HG02678 (cell line): ENCODE measurements at regions not wholly inside any gene's neighbourhood (a gene's known extent, or its start where the extent isn't known, plus 50 kb on each side); places are given as distances from the start of the nearest gene placed in this dataset.
"Not testable (repeated sequence)": the region's sequence is repeated elsewhere in the genome, so short reads cannot be mapped to it uniquely, and the experiment has no call there.

Experiments
- ATAC-seq: cut with Tn5 transposase; IDR thresholded peaks from one replicate; pipeline ENCODE4 v1.9.1; 2021; ENCODE audit warnings: mild to moderate bottlenecking, moderate library complexity; ENCODE audit not compliant: unreplicated experiment

DNA sequence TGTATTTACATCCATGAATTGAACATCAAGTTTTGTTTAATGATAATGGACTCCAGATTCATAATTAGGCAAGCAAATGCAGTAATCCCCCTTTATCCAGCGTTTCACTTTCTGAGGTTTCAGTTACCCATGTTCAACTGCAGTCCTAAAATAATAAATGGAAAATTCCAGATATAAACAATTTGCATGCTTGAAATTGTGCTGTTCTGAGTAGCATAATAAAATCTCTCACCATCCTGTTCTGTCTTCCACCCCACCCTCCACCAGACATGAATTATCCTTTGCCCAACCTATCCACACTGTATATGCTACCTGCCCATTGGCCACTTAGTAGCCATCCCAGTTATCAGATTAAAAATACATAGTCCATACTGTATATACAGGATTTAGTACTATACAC is 224.5 kb upstream of the CHAC2 start:
- ATAC-seq = no peak

DNA sequence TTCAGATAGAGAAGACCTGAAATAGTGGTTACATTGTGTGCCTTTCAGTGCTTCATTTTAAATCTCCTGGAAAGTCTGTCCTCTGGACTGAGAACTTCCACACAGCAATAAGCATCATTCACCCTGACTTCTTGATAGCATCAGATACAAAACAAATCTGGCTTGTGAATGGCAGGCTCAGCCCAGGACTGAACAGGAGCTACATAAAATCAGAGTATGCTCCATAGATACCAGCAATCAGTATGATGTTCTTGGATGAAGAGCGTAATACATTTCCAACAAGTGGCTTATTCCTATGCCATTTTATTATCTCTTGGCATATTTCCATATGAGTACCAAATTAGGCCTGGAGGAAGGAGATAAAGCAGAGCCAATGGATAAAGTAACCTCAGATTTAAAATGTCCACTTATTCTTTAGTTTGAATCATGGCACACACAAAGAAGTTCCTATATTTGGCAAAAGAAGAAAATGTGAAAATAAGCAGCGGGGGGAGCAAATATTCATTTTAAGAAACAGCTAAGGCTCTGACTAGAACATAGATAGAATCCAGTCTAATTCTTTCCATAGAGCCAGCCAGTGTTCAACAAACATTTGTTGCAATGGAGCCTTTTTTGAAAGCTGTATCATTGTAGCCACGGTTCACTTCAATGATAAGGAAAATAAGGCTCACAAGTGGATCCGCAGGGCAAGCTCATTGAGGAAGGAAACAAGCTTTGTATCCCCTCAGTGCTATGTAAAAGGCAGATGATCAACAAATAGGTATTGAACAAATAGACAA is 230.8 kb upstream of the CHAC2 start:
- ATAC-seq = no peak

DNA sequence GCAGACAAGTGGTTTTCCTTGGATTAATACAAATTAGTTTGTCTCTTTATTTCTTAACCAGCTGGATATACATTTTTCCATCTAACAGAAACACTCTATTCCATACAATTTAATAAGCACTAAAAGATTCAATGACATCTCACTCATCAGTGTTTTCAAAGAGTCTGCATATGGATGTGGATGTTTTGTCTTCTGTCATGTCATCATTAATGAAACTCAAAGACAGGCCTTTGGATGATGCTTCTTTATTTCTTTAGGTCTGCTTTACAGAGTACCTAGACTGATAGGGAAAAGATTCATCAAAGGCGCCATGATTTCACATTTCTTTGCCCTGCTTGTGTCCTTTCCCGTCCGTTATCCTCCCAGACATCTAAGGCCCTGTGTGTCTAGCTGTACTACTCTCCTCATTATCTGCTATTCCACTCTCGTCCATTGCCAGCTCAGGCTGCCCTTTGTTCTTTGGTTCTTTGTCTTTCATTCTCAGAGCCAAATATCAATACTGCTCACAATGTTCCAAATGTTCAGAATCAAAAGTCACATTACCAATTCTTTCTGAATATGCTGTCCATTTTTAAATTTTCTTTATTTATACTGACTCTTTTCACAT is 232.3 kb upstream of the CHAC2 start:
- no peak for ATAC-seq

DNA sequence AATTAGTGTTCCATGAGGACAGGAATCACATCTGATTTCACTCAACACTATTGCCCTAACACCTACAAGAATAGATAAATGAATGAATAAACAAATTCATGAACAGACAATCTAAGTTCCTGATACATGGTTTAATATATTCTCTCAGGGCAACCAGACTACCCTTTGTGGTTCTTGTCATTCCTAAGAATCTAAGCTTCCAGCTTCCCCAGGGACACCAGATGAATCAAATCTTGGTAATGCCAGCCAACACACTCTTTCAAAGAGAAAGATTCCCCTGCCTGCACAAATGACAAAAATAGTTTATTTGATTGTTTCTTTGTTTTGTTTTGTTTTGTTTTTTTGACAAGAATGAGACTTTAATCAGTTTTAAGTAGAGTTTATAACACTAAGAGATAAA is 237.5 kb upstream of the CHAC2 start:
- no peak for ATAC-seq

DNA sequence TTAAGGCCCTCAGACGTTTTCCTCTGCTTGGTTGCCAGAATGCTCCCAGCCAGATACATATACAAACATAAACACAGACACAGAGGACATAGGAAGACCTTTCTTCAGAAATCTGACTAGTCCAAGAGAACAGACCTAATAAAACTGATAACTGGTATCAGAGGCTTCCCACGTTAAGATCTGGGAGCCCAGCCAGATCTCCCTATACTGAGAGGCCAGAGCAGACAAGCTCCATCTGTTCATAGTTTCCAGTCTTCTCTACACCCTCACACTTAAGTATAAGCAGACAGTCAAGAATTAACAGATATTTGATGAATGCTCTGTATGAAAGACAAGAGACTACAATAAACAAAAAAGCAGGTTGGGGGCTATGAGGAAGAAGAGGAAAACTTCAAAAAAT is 240.5 kb upstream of the CHAC2 start:
- ATAC-seq = no peak

DNA sequence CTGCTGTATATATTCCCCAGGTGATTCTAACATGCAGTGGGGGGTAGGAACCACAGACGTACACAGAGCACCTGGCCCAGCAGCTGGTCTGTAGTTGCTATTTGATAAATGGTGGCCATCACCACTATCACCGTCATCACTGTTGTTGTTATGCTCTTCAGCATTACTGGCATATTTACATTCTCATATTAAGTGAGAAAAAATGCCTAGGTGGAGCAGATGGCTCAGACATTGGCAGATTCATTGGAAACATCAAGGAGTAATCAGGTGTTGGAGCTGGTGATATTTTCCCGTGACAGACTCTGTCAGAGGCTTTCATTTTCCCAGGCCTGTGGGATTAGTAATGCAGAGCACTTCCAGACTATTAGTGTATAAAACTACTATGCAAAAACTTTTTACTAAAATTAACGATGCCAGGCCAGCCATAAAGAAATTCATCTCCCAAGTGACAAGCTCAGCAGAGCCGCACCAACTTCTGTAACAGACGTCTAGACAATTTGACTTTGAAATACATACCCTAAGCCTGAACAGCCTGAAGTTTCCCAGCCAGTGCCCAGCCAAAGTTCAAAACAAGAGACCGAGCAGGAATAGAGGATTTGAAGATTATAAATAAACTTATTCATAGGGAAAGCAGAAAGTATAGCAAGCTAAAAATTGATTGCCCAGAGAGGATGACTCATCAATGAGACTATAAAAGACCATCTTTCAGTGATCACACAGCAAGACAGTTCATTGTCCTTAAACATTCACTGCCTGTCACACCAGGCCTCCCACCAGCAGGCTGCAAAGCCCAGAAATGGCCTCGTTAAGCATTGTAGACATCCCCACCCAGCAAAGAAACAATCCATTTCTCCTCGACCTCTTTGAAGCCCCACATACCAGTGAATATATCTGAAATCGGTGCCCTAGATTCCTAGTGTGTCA is 247.4 kb upstream of the CHAC2 start:
- no peak for ATAC-seq

DNA sequence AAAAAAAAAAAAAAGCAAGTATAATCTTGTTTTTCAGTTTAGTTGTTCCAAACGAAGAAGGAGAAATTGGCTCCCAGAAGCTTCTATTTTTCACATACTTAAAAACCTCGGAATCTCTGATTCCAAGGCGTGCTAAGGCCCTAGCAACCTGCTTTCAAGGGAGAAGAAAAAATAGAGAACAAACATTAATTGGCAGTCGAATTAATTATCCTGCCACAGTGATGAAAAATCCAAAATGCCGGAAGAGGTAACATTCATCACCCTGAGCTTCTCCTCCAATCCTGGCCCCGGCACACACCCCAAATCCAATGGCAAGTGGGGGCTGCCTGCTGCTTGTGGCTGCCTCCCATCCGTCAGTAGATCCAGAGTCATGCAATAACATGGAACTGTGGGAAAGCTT is 250.2 kb upstream of the CHAC2 start:
- no peak for ATAC-seq

DNA sequence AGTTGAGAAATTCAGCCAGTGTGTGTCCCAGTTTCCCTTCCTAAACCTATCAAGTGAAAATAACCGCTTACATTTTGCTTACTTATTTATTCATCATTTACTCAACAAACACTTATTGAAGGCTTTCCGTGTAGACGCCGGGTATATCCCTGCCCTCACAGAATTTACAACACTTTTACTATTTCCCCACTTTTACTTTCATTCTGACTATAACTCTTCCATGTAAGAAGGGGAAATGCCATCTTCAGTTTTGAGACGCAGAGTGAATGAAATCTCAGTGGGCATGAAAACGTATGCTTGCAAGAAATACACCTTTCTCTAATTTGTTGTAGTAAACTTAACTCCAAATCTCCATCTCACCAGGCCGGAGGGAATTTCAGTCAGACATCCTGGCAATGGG is 251.0 kb upstream of the CHAC2 start:
- no peak for ATAC-seq

DNA sequence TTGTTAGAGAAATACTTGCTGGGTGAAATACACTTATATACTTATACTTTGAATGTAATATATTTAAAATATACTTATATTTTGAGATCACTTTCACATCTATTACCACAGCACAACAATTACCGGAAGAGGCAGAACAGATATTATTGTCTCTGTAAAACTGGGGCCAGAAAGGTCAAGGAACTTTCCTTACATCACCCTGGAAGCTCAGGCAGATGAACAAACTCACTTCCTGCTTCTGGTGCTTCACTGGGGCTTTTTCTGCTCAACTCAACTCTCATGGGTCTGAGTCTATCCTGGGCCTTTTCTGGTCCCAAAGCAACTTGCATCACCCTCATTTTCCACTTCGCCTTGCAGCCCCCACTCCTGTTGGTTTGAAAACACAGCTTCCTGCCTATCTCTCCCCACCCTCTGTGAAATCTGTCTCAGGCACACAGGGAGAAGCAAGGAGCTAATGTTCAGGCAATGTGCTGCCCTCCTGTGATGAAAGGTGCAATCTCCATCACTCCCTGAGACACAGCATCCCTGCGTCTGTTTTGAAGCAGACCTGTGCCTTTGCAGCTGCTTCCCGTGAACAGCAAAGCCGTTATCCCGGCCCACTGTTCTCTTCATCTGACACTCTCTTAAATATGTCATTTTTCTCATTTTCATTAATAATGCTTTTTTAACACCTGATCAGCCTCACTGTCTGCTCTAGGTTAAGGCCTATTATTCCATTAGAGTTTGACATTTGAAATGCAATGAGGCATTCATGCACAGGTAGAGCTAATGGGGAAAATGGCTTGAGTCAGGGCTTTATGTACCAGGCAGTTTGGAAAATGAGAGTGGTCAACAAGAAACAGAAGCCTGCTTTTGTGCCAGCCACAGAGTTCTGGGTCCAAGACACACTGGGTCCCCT is 251.9 kb upstream of the CHAC2 start:
- no peak for ATAC-seq

DNA sequence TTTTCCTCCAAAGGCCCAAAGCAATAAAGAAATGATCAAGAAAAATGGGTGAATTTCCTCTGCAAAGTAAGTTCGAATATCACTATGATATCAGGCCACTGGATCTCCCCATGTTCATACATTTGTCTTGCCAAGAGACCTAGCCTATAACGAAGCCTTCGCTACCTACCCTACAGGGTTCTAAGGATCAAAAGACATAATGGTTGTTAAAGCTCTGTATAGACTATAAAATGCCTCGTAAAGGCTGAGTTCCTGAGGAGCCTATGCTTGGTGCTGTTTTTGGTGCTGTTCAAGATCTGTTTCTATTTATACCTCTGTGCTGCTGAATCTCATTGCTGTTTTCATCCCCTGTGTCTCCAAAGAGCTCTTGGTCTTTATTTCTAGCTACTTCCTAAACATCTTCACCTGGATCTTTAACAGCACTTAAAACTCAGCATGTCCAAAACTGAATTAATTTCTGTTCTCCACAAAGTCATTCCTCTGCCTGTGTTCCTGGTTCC is 254.4 kb upstream of the CHAC2 start:
- no peak for ATAC-seq

DNA sequence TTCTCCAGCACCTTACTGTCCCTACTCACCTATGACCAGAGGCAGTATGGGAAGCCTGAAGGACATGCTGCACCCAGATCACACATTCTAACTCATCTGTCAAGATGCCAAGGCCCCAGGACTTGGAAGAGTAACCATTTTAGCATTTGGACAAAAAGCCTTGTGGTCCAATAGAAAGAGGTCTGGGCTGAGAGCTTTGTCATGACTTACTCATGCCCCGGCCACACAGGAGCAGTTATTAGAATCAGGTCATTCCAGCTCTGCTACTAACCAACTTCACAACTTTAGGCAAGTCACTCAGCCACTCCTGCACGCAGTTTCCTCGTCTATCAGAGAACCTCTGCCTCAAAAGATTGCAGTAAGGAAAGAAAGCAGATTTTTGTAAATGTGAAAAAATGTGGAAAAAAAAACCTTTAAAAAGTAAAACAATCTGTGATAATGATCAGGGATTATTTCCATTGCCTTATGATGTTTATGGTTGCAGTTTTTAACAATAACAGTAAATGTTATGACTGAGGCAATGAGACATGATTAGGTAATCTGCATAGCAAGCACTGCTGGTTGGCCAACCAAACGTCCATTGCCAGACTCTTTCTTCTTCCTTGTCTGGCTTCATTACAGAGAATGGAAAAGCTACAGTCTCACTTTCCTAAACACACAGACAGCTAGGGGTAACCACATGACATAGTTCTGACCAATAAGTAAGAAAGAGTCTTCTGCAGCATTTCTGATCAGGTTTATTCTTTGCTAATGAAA is 255.4 kb upstream of the CHAC2 start:
- ATAC-seq = no peak

DNA sequence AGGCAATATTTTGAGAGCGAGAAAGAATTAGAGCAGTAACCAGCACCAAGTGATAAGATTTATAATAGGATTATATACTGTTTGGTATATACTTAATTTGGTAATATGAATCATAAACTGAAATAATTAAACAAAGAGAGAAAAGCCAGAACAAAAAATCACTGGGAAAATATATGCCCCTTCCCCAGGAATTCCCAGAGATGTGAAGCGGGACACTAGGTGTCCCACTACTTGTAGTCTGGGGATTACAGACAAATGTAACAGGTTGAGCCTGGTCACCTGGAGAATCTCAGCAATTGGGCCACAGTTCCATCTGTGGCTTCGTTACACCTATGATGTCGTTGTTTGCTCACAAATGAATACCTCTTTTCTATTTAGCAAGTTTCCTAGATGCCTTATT is 256.1 kb upstream of the CHAC2 start:
- no peak for ATAC-seq

DNA sequence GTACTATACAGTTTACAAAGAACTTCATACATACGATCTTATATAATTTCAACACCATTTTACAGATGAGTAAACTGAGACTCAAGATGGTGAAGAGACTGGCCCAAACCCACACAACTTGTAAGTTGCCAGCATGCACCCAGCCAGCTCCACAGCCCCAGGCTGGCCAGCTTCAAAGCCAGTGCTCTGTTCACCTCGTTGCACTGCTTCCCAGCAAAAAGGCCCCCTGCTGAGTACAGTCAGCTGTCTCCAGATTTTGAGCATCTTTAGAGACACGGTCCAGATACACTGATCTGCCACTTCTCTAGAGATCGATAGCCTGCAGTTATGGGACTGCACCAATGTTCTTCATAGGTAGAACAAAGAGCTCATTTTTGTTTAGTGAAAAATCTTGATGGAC is 257.2 kb upstream of the CHAC2 start:
- no peak for ATAC-seq

DNA sequence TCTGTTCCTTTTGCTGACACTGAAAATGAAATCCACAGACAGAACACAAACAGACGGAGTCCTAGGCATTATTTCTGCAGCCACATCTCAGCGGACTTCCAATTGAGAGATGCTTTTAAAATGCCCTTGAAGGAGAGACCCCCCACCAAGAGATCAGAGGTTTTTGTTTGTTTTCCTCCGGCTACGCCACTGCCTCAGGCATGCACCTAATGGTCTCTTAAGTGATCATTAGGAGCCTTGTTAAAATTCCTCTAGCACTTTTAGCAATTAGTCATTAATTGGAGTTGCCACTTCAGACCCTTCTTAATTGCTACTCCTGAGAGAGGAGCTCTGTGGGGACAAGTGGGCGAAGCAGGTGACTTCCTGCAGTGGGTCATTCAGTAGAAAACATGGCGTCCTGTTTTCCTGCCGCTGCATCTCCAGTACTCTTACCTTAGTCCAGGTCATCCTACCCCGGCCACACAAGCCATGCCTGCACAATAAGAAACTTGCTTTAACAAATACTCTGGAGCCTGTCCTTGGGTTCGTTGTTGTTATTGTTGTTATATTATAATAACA is 257.7 kb upstream of the CHAC2 start:
- ATAC-seq = no peak

DNA sequence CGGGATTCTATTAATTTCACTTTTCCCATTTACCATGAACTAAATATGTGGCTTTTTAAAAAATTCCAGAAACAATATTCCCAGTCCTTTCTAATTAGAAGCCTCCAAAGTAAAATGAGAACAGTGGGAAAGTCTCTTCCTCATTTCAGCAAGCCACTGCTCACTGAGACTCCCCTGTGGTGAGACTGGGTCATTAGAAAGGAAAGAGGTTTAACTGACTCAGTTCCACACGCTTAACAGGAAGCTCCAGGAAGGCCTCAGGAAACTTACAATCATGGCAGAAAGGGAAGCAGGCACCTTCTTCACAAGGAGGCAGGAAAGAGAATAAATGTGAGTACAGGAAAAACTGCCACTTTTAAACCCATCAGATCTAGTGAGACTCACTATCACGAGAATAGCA is 258.9 kb upstream of the CHAC2 start:
- no peak for ATAC-seq

DNA sequence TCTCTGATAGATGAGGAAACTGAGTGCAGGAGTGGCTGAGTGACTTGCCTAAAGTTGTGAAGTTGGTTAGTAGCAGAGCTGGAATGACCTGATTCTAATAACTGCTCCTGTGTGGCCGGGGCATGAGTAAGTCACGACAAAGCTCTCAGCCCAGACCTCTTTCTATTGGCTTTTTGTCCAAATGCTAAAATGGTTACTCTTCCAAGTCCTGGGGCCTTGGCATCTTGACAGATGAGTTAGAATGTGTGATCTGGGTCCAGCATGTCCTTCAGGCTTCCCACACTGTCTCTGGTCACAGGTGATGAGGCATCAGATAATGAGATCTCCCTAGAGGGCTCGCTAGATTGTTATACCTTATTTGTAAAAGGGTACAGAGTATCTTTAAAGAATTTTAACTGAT is 260.5 kb upstream of the CHAC2 start:
- ATAC-seq = not testable (repeated sequence)

DNA sequence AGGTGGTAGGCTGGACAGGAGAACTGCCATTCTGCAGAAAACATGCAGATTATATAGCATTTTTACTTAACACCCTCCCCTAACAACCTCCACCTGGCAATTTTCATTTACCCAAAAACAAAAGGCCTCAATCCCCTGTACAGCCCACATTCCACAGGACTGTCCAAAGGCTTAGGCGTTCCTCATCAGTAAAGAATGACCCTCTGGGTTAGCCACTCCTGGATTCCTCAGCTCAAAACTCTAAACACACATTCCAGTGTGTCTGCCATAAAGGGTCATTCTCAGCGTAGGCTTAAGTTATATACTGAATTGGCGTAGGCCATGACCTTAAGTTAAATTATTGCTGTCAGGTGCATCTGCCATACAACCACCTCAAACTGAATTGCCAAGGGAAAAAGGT is 261.8 kb upstream of the CHAC2 start:
- ATAC-seq = no peak

DNA sequence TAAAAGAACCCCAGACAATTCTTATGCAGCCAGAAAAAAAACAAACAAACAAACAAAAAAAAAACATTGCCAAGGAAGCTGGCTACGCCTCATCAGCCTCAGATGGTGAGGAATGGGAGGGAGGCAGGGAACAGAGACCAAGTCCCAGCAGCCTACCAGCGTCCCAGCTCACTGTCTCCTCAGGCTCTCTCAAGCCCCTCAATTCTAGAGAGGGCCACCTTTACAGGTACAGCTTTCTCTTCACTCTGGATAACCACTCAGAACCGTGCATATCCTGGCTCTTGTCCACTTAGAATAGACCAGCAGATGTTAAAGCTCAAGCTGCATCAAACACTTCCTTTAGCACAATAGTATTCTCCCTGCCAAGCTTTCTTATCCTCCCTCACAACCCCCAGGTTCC is 263.1 kb upstream of the CHAC2 start:
- no peak for ATAC-seq

DNA sequence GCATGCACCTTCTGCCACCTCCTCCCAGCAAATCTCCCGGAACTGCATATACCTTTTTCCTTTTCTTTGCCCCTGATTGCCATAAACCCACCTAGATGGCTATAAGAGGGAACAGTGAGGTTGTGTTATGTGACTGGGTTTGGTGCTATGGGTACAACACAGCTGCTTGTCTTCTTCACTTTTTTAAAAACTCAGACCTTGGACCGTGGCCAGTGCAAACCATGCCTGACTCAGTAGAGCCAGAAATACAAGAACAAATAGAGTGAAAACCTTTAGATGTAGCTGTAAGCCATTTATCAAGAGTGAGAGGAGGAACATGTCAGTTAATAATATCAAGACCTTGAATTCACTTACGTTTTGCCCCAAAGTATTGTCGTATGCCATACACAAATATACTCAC is 267.4 kb upstream of the CHAC2 start:
- ATAC-seq = no peak

DNA sequence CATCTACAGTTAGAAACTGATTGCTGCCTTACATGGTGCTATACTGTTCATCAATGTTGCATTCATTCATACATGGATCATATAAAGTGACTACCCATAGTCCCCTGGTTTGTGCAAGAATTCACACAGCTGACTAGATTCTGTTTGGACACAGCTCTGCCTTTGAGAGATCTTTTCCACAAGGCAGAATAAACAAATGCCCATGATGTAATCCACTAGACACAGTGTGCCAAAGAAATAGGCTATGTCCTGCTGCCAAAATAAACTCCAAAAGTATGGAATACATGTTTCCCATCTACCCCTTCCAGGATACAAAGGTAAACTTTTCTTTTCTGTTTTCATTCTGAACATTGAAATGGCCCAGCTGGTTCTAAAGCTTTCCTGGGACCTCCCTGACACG is 269.4 kb upstream of the CHAC2 start:
- ATAC-seq = no peak
